OCI-LY7 (cell line): ENCODE measurements at regions not wholly inside any gene's neighbourhood (a gene's known extent, or its start where the extent isn't known, plus 50 kb on each side); places are given as distances from the start of the nearest gene placed in this dataset.

ENCODE experiments used
- BruUV-seq: library from RNA; stranded (reverse); fragments of 400-500 nt; replicated peaks from 2 replicates; lab custom pipeline; 2021; lab: Mats Ljungman, UMichigan
- CTCF ChIA-PET: fragments of 300-600 bp; sonication (Branson Sonifier 250); formaldehyde crosslinking; loops from one replicate; lab custom pipeline; 2022; ENCODE audit warnings: antibody characterized with exemption; ENCODE audit not compliant: unreplicated experiment; lab: Charles Lee
- POLR2A ChIA-PET: fragments of 300-600 bp; sonication (Branson Sonifier 250); formaldehyde crosslinking; loops from one replicate; lab custom pipeline; 2022; ENCODE audit warnings: antibody characterized with exemption; lab: Charles Lee
- DNase-seq: peaks from one replicate; pipeline ENCODE4 v3.0.0-alpha.2; 2015; ENCODE audit warnings: low spot score
- H2AFZ ChIP-seq: fragments of 200-600 bp; sonication (generic), shearing (Covaris generic); 2 replicates; pipeline ENCODE4 v1.6.1; 2014; ENCODE audit warnings: mild to moderate bottlenecking, antibody characterized with exemption, low read length, moderate library complexity
- H3K27ac ChIP-seq: fragments of 200-600 bp; sonication (generic); 2 replicates; pipeline ENCODE4 v1.5.1; 2014; ENCODE audit warnings: mixed run types, low read depth, mild to moderate bottlenecking, moderate library complexity, low read length, inconsistent platforms; ENCODE audit not compliant: poor library complexity, severe bottlenecking
- H3K36me3 ChIP-seq: fragments of 200-600 bp; sonication (generic); 2 replicates; pipeline ENCODE4 v1.6.1; 2014; ENCODE audit warnings: mild to moderate bottlenecking, antibody characterized with exemption, low read length, moderate library complexity, mixed read lengths; ENCODE audit not compliant: insufficient read depth
- H3K4me1 ChIP-seq: fragments of 200-600 bp; sonication (generic); 2 replicates; pipeline ENCODE4 v1.5.1; 2014; ENCODE audit warnings: mild to moderate bottlenecking, low read length; ENCODE audit not compliant: insufficient read depth, poor library complexity, severe bottlenecking
- H3K4me2 ChIP-seq: fragments of 200-600 bp; sonication (generic); 2 replicates; pipeline ENCODE4 v1.6.1; 2014; ENCODE audit warnings: mild to moderate bottlenecking, low read length
- H3K4me3 ChIP-seq: fragments of 200-600 bp; sonication (generic); 2 replicates; pipeline ENCODE4 v1.5.1; 2014; ENCODE audit warnings: mild to moderate bottlenecking, low read depth, low read length; ENCODE audit not compliant: poor library complexity, severe bottlenecking
- H3K79me2 ChIP-seq: fragments of 200-600 bp; sonication (generic); 2 replicates; pipeline ENCODE4 v1.6.1; 2016; ENCODE audit warnings: low read depth, mild to moderate bottlenecking, low read length, moderate library complexity, mixed read lengths; ENCODE audit not compliant: insufficient read depth
- H3K9me2 ChIP-seq: fragments of 200-600 bp; sonication (generic); 2 replicates; pipeline ENCODE4 v1.6.1; 2016; ENCODE audit warnings: mild to moderate bottlenecking, low read length, mixed read lengths; ENCODE audit not compliant: insufficient read depth
- H3K9me3 ChIP-seq: fragments of 200-600 bp; sonication (generic); 2 replicates; pipeline ENCODE4 v1.6.1; 2014; ENCODE audit warnings: mild to moderate bottlenecking, mixed run types, low read length, mixed read lengths
- H4K20me1 ChIP-seq: fragments of 200-600 bp; sonication (generic); 2 replicates; pipeline ENCODE4 v1.6.1; 2014; ENCODE audit warnings: mild to moderate bottlenecking, antibody characterized with exemption, low read length, moderate library complexity, mixed read lengths; ENCODE audit not compliant: insufficient read depth
- EZH2phosphoT487 ChIP-seq: fragments of 200-600 bp; sonication (generic); IDR thresholded peaks from 2 replicates; pipeline ENCODE4 v1.6.1; 2018; ENCODE audit warnings: low read depth, borderline replicate concordance, mild to moderate bottlenecking, mixed run types, antibody characterized with exemption, low read length, moderate library complexity, mixed read lengths
- intact Hi-C: fragments of 100-400 bp; cut with micrococcal nuclease; formaldehyde crosslinking; loops from one replicate; pipeline ENCODE4 v1.10.0; 2022; ENCODE audit not compliant: unreplicated experiment
- TF ChIP-seq, protein P1 (sequence below): fragments of 200-600 bp; sonication (generic); conservative IDR thresholded peaks from 2 replicates; pipeline ENCODE4 v1.5.1; 2014; ENCODE audit warnings: mild to moderate bottlenecking, antibody characterized with exemption, low read length, moderate library complexity, mixed read lengths

DNA sequence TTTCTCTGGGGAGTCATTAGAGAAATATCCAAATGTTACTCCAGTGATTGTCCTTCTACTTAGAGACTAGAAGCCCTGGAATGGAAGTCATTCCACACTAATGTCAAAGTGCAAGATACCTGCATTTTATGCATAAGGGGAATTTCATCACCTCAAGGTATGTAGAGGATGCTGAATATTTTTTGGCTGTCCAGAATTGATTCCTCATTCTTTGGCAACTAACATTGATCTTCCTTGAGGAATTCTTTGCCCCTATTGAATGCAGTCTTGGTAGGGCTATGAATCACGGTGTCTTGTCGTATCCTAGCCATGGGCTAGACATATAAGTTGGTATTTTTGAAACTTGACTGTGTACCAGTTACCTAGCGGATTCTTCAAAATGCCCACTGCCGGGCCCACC is 271.1 kb downstream of the CNTN3 start:
- TF ChIP-seq EZH2phosphoT487, result no peak
- TF ChIP-seq, protein P1, sequence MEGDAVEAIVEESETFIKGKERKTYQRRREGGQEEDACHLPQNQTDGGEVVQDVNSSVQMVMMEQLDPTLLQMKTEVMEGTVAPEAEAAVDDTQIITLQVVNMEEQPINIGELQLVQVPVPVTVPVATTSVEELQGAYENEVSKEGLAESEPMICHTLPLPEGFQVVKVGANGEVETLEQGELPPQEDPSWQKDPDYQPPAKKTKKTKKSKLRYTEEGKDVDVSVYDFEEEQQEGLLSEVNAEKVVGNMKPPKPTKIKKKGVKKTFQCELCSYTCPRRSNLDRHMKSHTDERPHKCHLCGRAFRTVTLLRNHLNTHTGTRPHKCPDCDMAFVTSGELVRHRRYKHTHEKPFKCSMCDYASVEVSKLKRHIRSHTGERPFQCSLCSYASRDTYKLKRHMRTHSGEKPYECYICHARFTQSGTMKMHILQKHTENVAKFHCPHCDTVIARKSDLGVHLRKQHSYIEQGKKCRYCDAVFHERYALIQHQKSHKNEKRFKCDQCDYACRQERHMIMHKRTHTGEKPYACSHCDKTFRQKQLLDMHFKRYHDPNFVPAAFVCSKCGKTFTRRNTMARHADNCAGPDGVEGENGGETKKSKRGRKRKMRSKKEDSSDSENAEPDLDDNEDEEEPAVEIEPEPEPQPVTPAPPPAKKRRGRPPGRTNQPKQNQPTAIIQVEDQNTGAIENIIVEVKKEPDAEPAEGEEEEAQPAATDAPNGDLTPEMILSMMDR, result no peak
- ChIA-PET CTCF (no interaction called here), POLR2A (no interaction called here)
- no TSS peak for BruUV-seq
- Histone ChIP-seq H4K20me1 (no peaks in the 10 kb centered on the region), H3K4me1 (no peaks in the 10 kb centered on the region), H3K9me3 (no peaks in the 10 kb centered on the region), H3K9me2 (no peaks in the 10 kb centered on the region), H3K36me3 (no peaks in the 10 kb centered on the region), H3K79me2 (no peaks in the 10 kb centered on the region), H2AFZ (no peak overlapping the region), H3K4me3 (no peak overlapping the region), H3K4me2 (no peak overlapping the region), H3K27ac (no peak overlapping the region)
- DNase-seq, result no peak
- intact Hi-C loops, result no loop called here

DNA sequence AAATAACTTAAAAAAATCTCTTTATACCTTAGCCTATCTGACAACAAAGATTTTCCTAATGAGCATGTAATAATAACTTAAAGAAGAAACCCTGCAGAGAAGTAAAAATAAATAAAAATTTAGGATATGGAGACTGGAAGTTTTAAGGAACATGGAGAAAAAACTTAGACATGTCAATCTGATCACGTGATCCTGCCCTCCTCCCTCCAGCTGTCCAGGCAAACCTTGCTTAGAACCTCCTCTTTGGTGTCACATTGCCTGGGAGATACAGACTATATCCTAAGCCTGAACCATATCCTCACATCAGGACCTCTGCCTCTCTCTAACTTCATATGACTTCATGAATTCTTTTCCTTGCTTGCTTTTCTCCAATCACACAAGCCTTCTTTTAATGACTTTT is 275.5 kb downstream of the CNTN3 start:
- no peak for DNase-seq
- TF ChIP-seq, protein P1, result no peak
- TF ChIP-seq EZH2phosphoT487, result no peak
- no peaks in the 10 kb centered on the region for H3K4me1 ChIP-seq
- POLR2A ChIA-PET, result interaction anchor here (0.7 kb wide), 1 partner anchor 1898 kb away, joined by 3 read pairs; no protein-coding TSS in a partner anchor
- H3K9me3 ChIP-seq, result no peaks in the 10 kb centered on the region
- H3K79me2 ChIP-seq, result no peaks in the 10 kb centered on the region
- BruUV-seq, result no TSS peak
- intact Hi-C loops, result no loop called here
- no peaks in the 10 kb centered on the region for H4K20me1 ChIP-seq
- no peak overlapping the region for H3K27ac ChIP-seq
- no peaks in the 10 kb centered on the region for H3K9me2 ChIP-seq
- H3K36me3 ChIP-seq, result no peaks in the 10 kb centered on the region
- H3K4me2 ChIP-seq, result no peak overlapping the region
- H2AFZ ChIP-seq, result no peak overlapping the region
- CTCF ChIA-PET, result no interaction called here
- H3K4me3 ChIP-seq, result no peak overlapping the region

DNA sequence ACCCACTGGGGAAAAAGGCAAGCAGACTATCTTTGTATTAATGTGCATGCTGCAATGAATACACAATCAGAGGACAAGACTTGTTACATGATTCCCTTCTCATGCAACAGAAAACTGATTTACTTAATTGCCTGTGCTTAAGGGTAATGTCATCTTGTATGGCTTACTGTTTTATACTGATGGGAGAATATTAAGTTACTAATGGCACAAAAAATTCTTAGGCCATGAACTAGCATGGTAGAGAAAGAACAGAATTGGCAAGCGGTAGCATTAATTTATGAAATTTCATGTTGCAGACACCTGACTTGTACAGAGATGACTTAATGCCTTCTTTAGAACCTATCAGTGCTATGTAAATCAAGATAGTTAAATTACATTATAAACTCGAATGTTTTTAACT is 282.3 kb downstream of the CNTN3 start:
- no peak overlapping the region for H3K4me3 ChIP-seq
- H2AFZ ChIP-seq, result no peak overlapping the region
- intact Hi-C loops, result no loop called here
- H3K36me3 ChIP-seq, result no peaks in the 10 kb centered on the region
- H3K9me2 ChIP-seq, result no peaks in the 10 kb centered on the region
- no peaks in the 10 kb centered on the region for H3K79me2 ChIP-seq
- no peaks in the 10 kb centered on the region for H3K9me3 ChIP-seq
- DNase-seq, result no peak
- H3K27ac ChIP-seq, result no peak overlapping the region
- no TSS peak for BruUV-seq
- CTCF ChIA-PET, result no interaction called here
- H3K4me2 ChIP-seq, result no peak overlapping the region
- POLR2A ChIA-PET, result interaction anchor here (1.0 kb wide), 1 partner anchor 20 kb away, joined by 3 read pairs; no protein-coding TSS in a partner anchor
- TF ChIP-seq, protein P1, result no peak
- no peak for TF ChIP-seq EZH2phosphoT487
- H4K20me1 ChIP-seq, result no peaks in the 10 kb centered on the region
- H3K4me1 ChIP-seq, result no peaks in the 10 kb centered on the region
